Activated CD8-positive, alpha-beta memory T cell treated with anti-CD3 and anti-CD28 coated beads, Interleukin-2, amount 50 U/mL, for 4 hours (primary cell): ENCODE measurements at regions not wholly inside any gene's neighbourhood (a gene's known extent, or its start where the extent isn't known, plus 50 kb on each side); places are given as distances from the start of the nearest gene placed in this dataset.
"Not testable (repeated sequence)": the region's sequence is repeated elsewhere in the genome, so short reads cannot be mapped to it uniquely, and the experiment has no call there.

Experiments used
- DNase-seq: peaks from one replicate; pipeline ENCODE4 v3.0.0-alpha.2; 2020

- DNase-seq, result no peak
Measured at GRCh38 chr6:163776906-163777686, 362.6 kb downstream of the QKI start.

- DNase-seq, result no peak
Measured at GRCh38 chr6:163776196-163776905, 361.8 kb downstream of the QKI start.

GRCh38 chr6:163775313-163775712 lies 360.8 kb downstream of the QKI start:
- DNase-seq, result no peak

GRCh38 chr6:163774485-163774884 lies 360.0 kb downstream of the QKI start:
- no peak for DNase-seq

GRCh38 chr6:163773646-163774045 lies 359.1 kb downstream of the QKI start:
- no peak for DNase-seq

GRCh38 chr6:163772701-163773100 lies 358.2 kb downstream of the QKI start:
- no peak for DNase-seq

- no peak for DNase-seq
Measured at GRCh38 chr6:163771180-163771579, 356.7 kb downstream of the QKI start.

- DNase-seq, result no peak
Measured at GRCh38 chr6:163768905-163769304, 354.4 kb downstream of the QKI start.

- DNase-seq, result no peak
Measured at GRCh38 chr6:163766936-163767335, 352.4 kb downstream of the QKI start.

- DNase-seq, result no peak
Measured at GRCh38 chr6:163765335-163765734, 350.8 kb downstream of the QKI start.

- DNase-seq, result no peak
Measured at GRCh38 chr6:163764565-163764964, 350.0 kb downstream of the QKI start.

GRCh38 chr6:163761481-163761880 lies 347.0 kb downstream of the QKI start:
- no peak for DNase-seq

- no peak for DNase-seq
Measured at GRCh38 chr6:163760860-163761259, 346.3 kb downstream of the QKI start.

GRCh38 chr6:163759542-163759941 lies 345.0 kb downstream of the QKI start:
- no peak for DNase-seq

- DNase-seq, result no peak
Measured at GRCh38 chr6:163757520-163757919, 343.0 kb downstream of the QKI start.

GRCh38 chr6:163756079-163756478 lies 341.6 kb downstream of the QKI start:
- DNase-seq, result no peak

GRCh38 chr6:163754866-163755265 lies 340.3 kb downstream of the QKI start:
- no peak for DNase-seq

- DNase-seq, result no peak
Measured at GRCh38 chr6:163753430-163753829, 338.9 kb downstream of the QKI start.

GRCh38 chr6:163752446-163752845 lies 337.9 kb downstream of the QKI start:
- no peak for DNase-seq

- no peak for DNase-seq
Measured at GRCh38 chr6:163751032-163751525, 336.6 kb downstream of the QKI start.

- DNase-seq, result no peak
Measured at GRCh38 chr6:163750431-163751031, 336.0 kb downstream of the QKI start.

GRCh38 chr6:163748886-163749285 lies 334.4 kb downstream of the QKI start:
- no peak for DNase-seq

- DNase-seq, result no peak
Measured at GRCh38 chr6:163748036-163748435, 333.5 kb downstream of the QKI start.

GRCh38 chr6:163747058-163747457 lies 332.5 kb downstream of the QKI start:
- DNase-seq, result not testable (repeated sequence)
